K562 (cell line): ENCODE measurements at regions not wholly inside any gene's neighbourhood (a gene's known extent, or its start where the extent isn't known, plus 50 kb on each side); places are given as distances from the start of the nearest gene placed in this dataset.

Source experiments
- ATAC-seq: fragments of 200-7000 bp; cut with Tn5 transposase; 3 replicates; pipeline ENCODE4 v1.9.1; 2020; ENCODE audit warnings: moderate library complexity
- BruUV-seq: library from RNA; stranded (reverse); fragments of 400-500 nt; replicated peaks from 2 replicates; lab custom pipeline; 2021; lab: Mats Ljungman, UMichigan
- CTCF ChIA-PET: fragments of 300-600 bp; formaldehyde crosslinking; extraction: SDS; loops from one replicate; lab custom pipeline; 2021; ENCODE audit warnings: low intra/inter-chr PET ratio; lab: Yijun Ruan, JAX
- POLR2A ChIA-PET: fragments of 300-600, 350-650 bp; sonication (Branson Sonifier 250); formaldehyde crosslinking; extraction: SDS; loops from one replicate; lab custom pipeline; 2021; ENCODE audit warnings: antibody characterized with exemption, inconsistent platforms; lab: Yijun Ruan, JAX
- DNase-seq, 4 experiments: peaks; one replicate each; pipeline versions ENCODE4 v3.0.0 to v3.0.0-alpha.2; 2011 to 2018; ENCODE audit warnings: low spot score in 3 of 4, mixed read lengths in 3 of 4; ENCODE audit errors: extremely low read depth in 1 of 4
- FAIRE-seq: peaks from 2 replicates; lab custom pipeline; 2011; peaks lifted over from hg19 to GRCh38; lab: Jason Lieb, UNC
- H2AFZ ChIP-seq: 2 replicates; pipeline ENCODE4 v1.6.0; 2011; ENCODE audit warnings: low read depth, low read length, control low read depth, inconsistent platforms
- H3K27ac ChIP-seq: fragments of 200-600 bp; 3 replicates; pipeline ENCODE4 v1.8.0; 2011; ENCODE audit warnings: low read depth, mild to moderate bottlenecking, control low read depth, inconsistent platforms, low read length, moderate library complexity, mixed read lengths; ENCODE audit errors: extremely low read depth
- H3K27me3 ChIP-seq, 2 experiments: fragments of 300-600 bp in 1 of 2; 2 replicates in 1 of 2; 3 replicates in 1 of 2; pipeline versions ENCODE4 v1.6.0 to v1.8.0; 2011; ENCODE audit warnings: inconsistent platforms in 2 of 2, low read length in 2 of 2, mild to moderate bottlenecking in 1 of 2, mixed read lengths in 1 of 2, moderate library complexity in 1 of 2; ENCODE audit not compliant: control insufficient read depth in 2 of 2, insufficient read depth in 2 of 2
- H3K36me3 ChIP-seq: fragments of 300-600 bp; 3 replicates; pipeline ENCODE4 v1.8.0; 2011; ENCODE audit warnings: mild to moderate bottlenecking, low read length, inconsistent platforms; ENCODE audit not compliant: control insufficient read depth, insufficient read depth
- H3K4me1 ChIP-seq, 2 experiments: fragments of 200-600 bp in 1 of 2; replicated peaks in 1 of 2; 2 replicates in 1 of 2; 3 replicates in 1 of 2; pipeline versions ENCODE4 v1.5.1 to v1.8.0; 2011; ENCODE audit warnings: inconsistent platforms in 2 of 2, low read length in 2 of 2, mild to moderate bottlenecking in 1 of 2, mixed read lengths in 1 of 2, moderate library complexity in 1 of 2; ENCODE audit not compliant: control insufficient read depth in 2 of 2, insufficient read depth in 2 of 2
- H3K4me2 ChIP-seq: 2 replicates; pipeline ENCODE4 v1.6.1; 2011; ENCODE audit warnings: low read length, control low read depth, inconsistent platforms, mixed read lengths; ENCODE audit not compliant: insufficient read depth
- H3K4me3 ChIP-seq: fragments of 200-600 bp; sonication (generic), shearing (Covaris generic); 2 replicates; pipeline ENCODE4 v1.5.1; 2016; ENCODE audit warnings: control low read depth, inconsistent platforms
- H3K79me2 ChIP-seq: fragments of 200-600 bp; 3 replicates; pipeline ENCODE4 v1.8.0; 2011; ENCODE audit warnings: low read length, inconsistent platforms; ENCODE audit not compliant: control insufficient read depth, insufficient read depth
- H3K9ac ChIP-seq, 2 experiments: 2 replicates each; pipeline versions ENCODE4 v1.6.0 to v1.6.1; 2011; ENCODE audit warnings: low read depth in 2 of 2, low read length in 2 of 2, control low read depth in 1 of 2, inconsistent platforms in 1 of 2, mild to moderate bottlenecking in 1 of 2, mixed read lengths in 1 of 2; ENCODE audit not compliant: insufficient read depth in 1 of 2
- H3K9me1 ChIP-seq: one replicate; pipeline ENCODE4 v1.6.0; 2011; ENCODE audit warnings: inconsistent platforms, mild to moderate bottlenecking, low read length, moderate library complexity; ENCODE audit not compliant: control insufficient read depth, insufficient read depth
- H3K9me3 ChIP-seq: replicated peaks from 2 replicates; pipeline ENCODE4 v1.5.1; 2011; ENCODE audit warnings: low read depth, low read length, inconsistent platforms; ENCODE audit not compliant: control insufficient read depth, insufficient read depth
- H4K20me1 ChIP-seq: replicated peaks from 2 replicates; pipeline ENCODE4 v1.6.1; 2011; ENCODE audit warnings: low read length, inconsistent platforms, mixed read lengths; ENCODE audit not compliant: control insufficient read depth, insufficient read depth
- ARHGAP35 ChIP-seq: fragments of 450-650 bp; IDR thresholded peaks from 2 replicates; pipeline ENCODE4 v1.6.1; 2018; ENCODE audit not compliant: partially characterized antibody
- BHLHE40 ChIP-seq: IDR thresholded peaks from 2 replicates; pipeline ENCODE4 v1.6.1; 2011; ENCODE audit warnings: low read length, improper control_type of control experiment
- CBFA2T3 ChIP-seq: fragments of 450-650 bp; IDR thresholded peaks from 2 replicates; pipeline ENCODE4 v1.6.1; 2017
- CEBPB ChIP-seq: fragments of 450-650 bp; IDR thresholded peaks from 2 replicates; pipeline ENCODE4 v1.6.1; 2016; ENCODE audit warnings: missing genetic modification characterization, missing compliant biosample characterization
- CSDE1 ChIP-seq, 2 experiments: fragments of 450-650 bp; IDR thresholded peaks; 2 replicates each; pipeline ENCODE4 v1.6.1; 2016; ENCODE audit warnings: mild to moderate bottlenecking in 1 of 2
- DDX20 ChIP-seq: fragments of 450-650 bp; IDR thresholded peaks from 2 replicates; pipeline ENCODE4 v1.6.1; 2016; ENCODE audit warnings: missing genetic modification characterization, low read depth, mild to moderate bottlenecking, missing compliant biosample characterization, moderate library complexity
- ETV5 ChIP-seq: sonication (generic); formaldehyde crosslinking; IDR thresholded peaks from 2 replicates; pipeline ENCODE4 v1.4.0; 2020; ENCODE audit warnings: low read depth, mild to moderate bottlenecking, missing genetic modification reagents
- HDAC3 ChIP-seq: fragments of 450-650 bp; IDR thresholded peaks from 2 replicates; pipeline ENCODE4 v1.6.1; 2018; ENCODE audit warnings: borderline replicate concordance, mild to moderate bottlenecking, moderate library complexity; ENCODE audit not compliant: partially characterized antibody
- HIVEP1 ChIP-seq: fragments of 250-450 bp; sonication (Bioruptor Pico); IDR thresholded peaks from 2 replicates; pipeline ENCODE4 v1.4.0; 2020; ENCODE audit warnings: mild to moderate bottlenecking
- HNRNPH1 ChIP-seq: fragments of 200-400 bp; formaldehyde crosslinking; optimal IDR thresholded peaks from 2 replicates; pipeline ENCODE3; 2017; ENCODE audit warnings: low read depth, mild to moderate bottlenecking, low read length, moderate library complexity
- L3MBTL2 ChIP-seq: fragments of 450-650 bp; IDR thresholded peaks from 2 replicates; pipeline ENCODE4 v1.6.1; 2016; ENCODE audit warnings: mild to moderate bottlenecking, moderate library complexity
- MTF1 ChIP-seq: fragments of 250-450 bp; sonication (Bioruptor Pico); IDR thresholded peaks from 2 replicates; pipeline ENCODE4 v1.9.0; 2021; ENCODE audit warnings: moderate library complexity, mild to moderate bottlenecking, inconsistent platforms, borderline replicate concordance
- NR3C1 ChIP-seq: sonication (generic); formaldehyde crosslinking; IDR thresholded peaks from 2 replicates; pipeline ENCODE4 v1.8.1; 2022; ENCODE audit warnings: missing genetic modification reagents
- RNF2 ChIP-seq: sonication (generic); IDR thresholded peaks from 2 replicates; pipeline ENCODE4 v1.6.1; 2016
- SP2 ChIP-seq: IDR thresholded peaks from 2 replicates; pipeline ENCODE4 v1.6.1; 2011; ENCODE audit warnings: mild to moderate bottlenecking, low read depth, low read length, moderate library complexity; ENCODE audit not compliant: poor library complexity, severe bottlenecking; ENCODE audit errors: extremely low read depth
- XRCC3 ChIP-seq: fragments of 450-650 bp; IDR thresholded peaks from 2 replicates; pipeline ENCODE4 v1.6.1; 2017; ENCODE audit warnings: mild to moderate bottlenecking, moderate library complexity
- WGBS: fragments of 100-300 bp; shearing (Covaris generic); methylation state at CpG from one replicate; pipeline ENCODE4 v1.1.6; 2016; ENCODE audit warnings: low coverage, mixed read lengths; ENCODE audit not compliant: insufficient coverage; ENCODE audit errors: missing lambda C conversion rate; 5-methylcytosine and 5-hydroxymethylcytosine counted together
- in situ Hi-C: fragments of 300-500 bp; cut with MboI; formaldehyde crosslinking; loops from 4 replicates; pipeline ENCODE4 v1.15.0; 2018; ENCODE audit warnings: inconsistent platforms, mixed read lengths
- intact Hi-C: fragments of 100-400 bp; cut with micrococcal nuclease; formaldehyde crosslinking; loops from 2 replicates; pipeline ENCODE4 v1.14.2; 2022
- TF ChIP-seq, protein P1 (sequence below): fragments of 250-450 bp; sonication (Bioruptor Pico); IDR thresholded peaks from 2 replicates; pipeline ENCODE4 v1.4.0; 2020; ENCODE audit warnings: borderline replicate concordance

GRCh38 chr13:106375085-106375484 is 160.4 kb downstream of the EFNB2 start:
- Histone ChIP-seq H3K9me3 (no peaks in the 10 kb centered on the region), H3K9ac (no peak overlapping the region), H3K4me1 (no peaks in the 10 kb centered on the region; a peak in 1 of 5 replicates), H3K4me3 (no peak overlapping the region), H3K27ac (no peak overlapping the region), H3K27me3 (no peaks in the 10 kb centered on the region), H3K9me1 (no peaks in the 10 kb centered on the region), H3K79me2 (no peaks in the 10 kb centered on the region), H2AFZ (no peak overlapping the region), H3K4me2 (no peak overlapping the region), H3K36me3 (no peaks in the 10 kb centered on the region), H4K20me1 (no peaks in the 10 kb centered on the region)
- FAIRE-seq (no peak), ATAC-seq (no peak), DNase-seq (no peak)
- ChIA-PET POLR2A (no interaction called here), CTCF (no interaction called here)
- in situ Hi-C loops (no loop called here), intact Hi-C loops (no loop called here)
- WGBS = 0% methylated on average over 1 of the region's 20 CpGs
- no TSS peak for BruUV-seq
- TF ChIP-seq CEBPB (no peak), CSDE1 (IDR thresholded peaks at IDR 0.05) (no peak), ETV5 (CRISPR knock-in tag) (no peak), SP2 (no peak), BHLHE40 (no peak), DDX20 (tag) (no peak)

DNA sequence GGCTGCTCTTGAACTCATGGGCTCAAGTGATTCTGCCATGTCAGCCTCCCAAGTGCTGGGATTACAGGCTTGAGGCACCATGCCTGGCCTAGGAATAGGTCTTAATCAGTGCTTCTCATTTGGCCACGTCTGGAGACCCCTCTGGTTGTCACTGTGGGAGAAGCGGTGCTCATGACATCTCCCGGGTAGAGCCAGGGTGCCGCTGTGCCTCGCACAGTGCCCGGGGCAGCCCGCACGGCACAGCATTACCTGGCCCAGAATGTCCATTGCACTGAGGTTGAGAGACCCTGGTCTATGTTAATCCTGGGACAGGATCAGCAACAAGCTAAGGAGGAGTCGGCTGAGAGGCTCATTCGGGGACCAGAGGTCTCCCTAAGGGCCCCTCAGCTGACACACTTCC is 160.8 kb downstream of the EFNB2 start:
- no peak overlapping the region for H2AFZ ChIP-seq
- H3K4me1 ChIP-seq = no peaks in the 10 kb centered on the region; a peak in 1 of 5 replicates
- CTCF ChIA-PET = no interaction called here
- H4K20me1 ChIP-seq = no peaks in the 10 kb centered on the region
- no peaks in the 10 kb centered on the region for H3K79me2 ChIP-seq
- H3K36me3 ChIP-seq = no peaks in the 10 kb centered on the region
- intact Hi-C loops (no loop called here), in situ Hi-C loops (no loop called here)
- POLR2A ChIA-PET = no interaction called here
- no TSS peak for BruUV-seq
- FAIRE-seq (no peak), ATAC-seq (no peak), DNase-seq (no peak)
- no peak overlapping the region for H3K9ac ChIP-seq
- H3K9me1 ChIP-seq = no peaks in the 10 kb centered on the region
- H3K27ac ChIP-seq = no peak overlapping the region
- H3K27me3 ChIP-seq = no peaks in the 10 kb centered on the region
- H3K4me2 ChIP-seq = no peak overlapping the region
- 3% methylated on average over 8 of the region's 10 CpGs for WGBS
- H3K4me3 ChIP-seq = no peak overlapping the region
- H3K9me3 ChIP-seq = no peaks in the 10 kb centered on the region
- TF ChIP-seq ARHGAP35 (no peak), CBFA2T3 (no peak), HDAC3 (no peak), L3MBTL2 (no peak), HIVEP1 (no peak), HNRNPH1 (no peak), NR3C1 (no peak), MTF1 (CRISPR knock-in tag) (no peak), RNF2 (no peak), XRCC3 (no peak)
- TF ChIP-seq, protein P1, sequence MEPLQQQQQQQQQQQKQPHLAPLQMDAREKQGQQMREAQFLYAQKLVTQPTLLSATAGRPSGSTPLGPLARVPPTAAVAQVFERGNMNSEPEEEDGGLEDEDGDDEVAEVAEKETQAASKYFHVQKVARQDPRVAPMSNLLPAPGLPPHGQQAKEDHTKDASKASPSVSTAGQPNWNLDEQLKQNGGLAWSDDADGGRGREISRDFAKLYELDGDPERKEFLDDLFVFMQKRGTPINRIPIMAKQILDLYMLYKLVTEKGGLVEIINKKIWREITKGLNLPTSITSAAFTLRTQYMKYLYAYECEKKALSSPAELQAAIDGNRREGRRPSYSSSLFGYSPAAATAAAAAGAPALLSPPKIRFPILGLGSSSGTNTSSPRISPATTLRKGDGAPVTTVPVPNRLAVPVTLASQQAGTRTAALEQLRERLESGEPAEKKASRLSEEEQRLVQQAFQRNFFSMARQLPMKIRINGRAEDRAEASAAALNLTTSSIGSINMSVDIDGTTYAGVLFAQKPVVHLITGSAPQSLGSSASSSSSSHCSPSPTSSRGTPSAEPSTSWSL = no peak
